Gastroesophageal sphincter (tissue), 3 donors: ENCODE measurements at regions not wholly inside any gene's neighbourhood (a gene's known extent, or its start where the extent isn't known, plus 50 kb on each side); places are given as distances from the start of the nearest gene placed in this dataset.

Source experiments
- CTCF ChIP-seq, 4 experiments: fragments of 200-600 bp in 2 of 4; fragments of 450-650 bp in 2 of 4; sonication (generic) in 1 of 4; IDR thresholded peaks; one replicate each; pipeline ENCODE4 v1.5.1; 2017 to 2019; ENCODE audit warnings: antibody characterized with exemption in 4 of 4, mild to moderate bottlenecking in 2 of 4, moderate library complexity in 2 of 4
- EP300 ChIP-seq: sonication (generic); formaldehyde crosslinking; IDR thresholded peaks from one replicate; pipeline ENCODE4 v1.6.1; 2017; ENCODE audit warnings: antibody characterized with exemption, mild to moderate bottlenecking
- POLR2A ChIP-seq, 2 donors: fragments of 450-650 bp; IDR thresholded peaks; one replicate each; pipeline ENCODE4 v1.6.1; 2017; ENCODE audit warnings: antibody characterized with exemption in 2 of 2, mild to moderate bottlenecking in 2 of 2, moderate library complexity in 1 of 2
- POLR2AphosphoS5 ChIP-seq: sonication (generic); formaldehyde crosslinking; IDR thresholded peaks from one replicate; pipeline ENCODE4 v1.6.1; 2017; ENCODE audit warnings: antibody characterized with exemption

DNA sequence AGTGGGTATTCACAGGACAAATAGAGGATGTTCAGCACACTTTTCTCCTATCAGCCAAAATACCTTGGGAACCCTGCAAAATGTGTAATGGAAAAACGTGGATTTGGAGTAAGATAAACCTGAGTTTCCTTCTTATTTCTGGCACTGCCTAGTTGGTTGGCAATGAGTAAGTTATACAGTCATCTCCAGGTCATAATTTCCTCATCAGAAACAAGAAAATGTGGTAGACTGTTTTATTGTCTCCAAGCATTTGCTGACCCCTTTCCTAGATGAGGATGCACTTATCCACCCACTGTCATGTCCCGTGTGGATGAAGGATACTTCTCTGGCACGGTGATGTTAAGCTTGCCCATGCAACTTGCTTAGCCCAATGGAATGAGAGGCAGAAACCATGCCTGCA lies 458.0 kb downstream of the KIF2B start:
- TF ChIP-seq CTCF (IDR thresholded peaks at IDR 0.05) = no peak
- no peak for TF ChIP-seq EP300
- TF ChIP-seq POLR2AphosphoS5 = no peak
- TF ChIP-seq POLR2A (IDR thresholded peaks at IDR 0.05) = no peak
